ENCODE measurements at regions not wholly inside any gene's neighbourhood (a gene's known extent, or its start where the extent isn't known, plus 50 kb on each side); places are given as distances from the start of the nearest gene placed in this dataset.
"Not testable (repeated sequence)": the region's sequence is repeated elsewhere in the genome, so short reads cannot be mapped to it uniquely, and the experiment has no call there.

DNA sequence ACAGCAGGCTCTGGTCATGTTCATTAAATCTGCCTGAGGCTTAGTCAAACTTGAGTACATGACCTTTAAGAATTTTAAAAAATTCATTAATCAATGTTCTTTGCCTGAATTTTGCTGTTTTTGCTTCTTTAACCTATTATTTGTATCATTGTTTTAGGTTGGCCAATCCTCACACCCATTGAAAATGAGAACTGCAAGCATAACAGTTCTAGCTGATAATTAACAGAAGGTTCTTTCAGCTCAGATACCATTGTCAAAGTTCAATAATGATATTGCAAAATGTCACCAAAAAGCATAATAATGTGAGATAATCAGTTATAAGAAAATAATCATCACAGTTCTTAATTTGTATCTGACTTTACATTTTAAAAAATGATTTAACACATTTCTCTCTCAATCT lies 583.1 kb downstream of the TFAP2A start:
- DNase-seq (ENCODE audit: low read depth): no peak

DNA sequence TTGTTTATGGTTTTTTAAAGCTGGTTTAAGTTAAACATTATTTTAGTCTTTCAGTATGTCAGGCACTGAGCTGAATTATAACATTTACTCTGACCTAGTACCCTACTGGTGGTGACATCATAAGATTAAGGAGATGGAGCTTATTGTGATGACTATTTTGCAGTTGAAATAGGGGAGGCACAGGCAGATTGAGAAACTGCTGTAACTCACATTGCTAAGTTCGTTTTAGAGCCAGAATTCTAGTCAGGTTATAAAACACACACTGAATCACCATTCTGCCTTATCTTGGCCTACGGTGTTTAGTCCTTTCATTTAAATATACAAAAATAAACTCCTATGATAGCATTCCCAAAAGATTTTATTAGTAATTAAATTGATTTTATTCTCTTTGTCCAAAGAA lies 584.1 kb downstream of the TFAP2A start:
- DNase-seq (ENCODE audit: low read depth): no peak

GRCh38 chr6:9825526-9825925 lies 589.3 kb downstream of the TFAP2A start:
- DNase-seq (ENCODE audit: low read depth): peak; percentile 62

DNA sequence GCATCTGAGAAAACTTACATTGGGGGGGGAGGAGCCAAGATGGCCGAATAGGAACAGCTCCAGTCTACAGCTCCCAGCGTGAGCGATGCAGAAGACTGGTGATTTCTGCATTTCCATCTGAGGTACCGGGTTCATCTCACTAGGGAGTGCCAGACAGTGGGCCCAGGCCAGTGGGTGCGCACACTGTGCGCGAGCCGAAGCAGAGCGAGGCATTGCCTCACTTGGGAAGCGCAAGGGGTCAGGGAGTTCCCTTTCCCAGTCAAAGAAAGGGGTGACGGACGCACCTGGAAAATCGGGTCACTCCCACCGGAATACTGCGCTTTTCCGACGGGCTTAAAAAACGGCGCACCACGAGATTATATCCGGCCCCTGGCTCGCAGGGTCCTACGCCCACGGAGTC lies 604.1 kb downstream of the TFAP2A start:
- not testable (repeated sequence) for DNase-seq (ENCODE audit: low read depth)

DNA sequence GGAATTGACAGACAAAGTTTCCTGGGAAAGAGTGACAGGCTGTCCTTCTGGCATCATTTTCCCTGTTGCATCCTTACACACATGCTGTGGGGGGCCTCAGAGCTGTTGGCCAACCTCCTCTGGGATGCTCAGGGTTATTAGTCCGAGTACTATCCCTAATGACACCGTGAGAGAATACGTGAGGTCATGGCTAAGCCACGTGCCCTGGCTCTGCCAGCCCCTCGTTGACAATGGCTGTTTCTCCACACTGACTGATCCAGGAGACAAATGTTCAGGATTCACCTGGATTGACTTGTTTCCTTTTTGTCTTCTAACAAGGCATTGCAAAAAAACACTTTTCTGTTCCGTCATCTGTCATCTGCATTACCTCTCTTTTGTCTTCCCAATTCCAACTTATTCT lies 604.6 kb downstream of the TFAP2A start:
- DNase-seq (ENCODE audit: low read depth): no peak

DNA sequence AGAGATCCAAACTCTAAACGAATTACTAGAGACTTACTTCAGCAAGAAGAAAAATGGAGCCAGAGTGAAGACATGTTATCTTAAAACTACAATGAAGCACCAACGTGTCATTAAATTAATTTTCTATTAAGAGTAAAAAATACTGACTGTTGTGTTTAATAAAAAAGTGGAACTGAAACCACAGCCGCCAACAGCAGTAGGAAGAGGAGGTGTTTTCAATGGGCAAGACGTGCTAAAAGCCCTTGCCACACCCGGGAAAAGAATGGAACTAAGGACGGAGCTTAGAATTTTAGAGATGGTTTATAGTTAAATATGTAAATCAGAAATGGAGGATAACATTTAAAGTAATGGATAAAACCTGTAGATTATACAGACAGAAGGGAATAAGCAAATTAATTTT lies 608.7 kb downstream of the TFAP2A start:
- no peak for DNase-seq (ENCODE audit: low read depth)

DNA sequence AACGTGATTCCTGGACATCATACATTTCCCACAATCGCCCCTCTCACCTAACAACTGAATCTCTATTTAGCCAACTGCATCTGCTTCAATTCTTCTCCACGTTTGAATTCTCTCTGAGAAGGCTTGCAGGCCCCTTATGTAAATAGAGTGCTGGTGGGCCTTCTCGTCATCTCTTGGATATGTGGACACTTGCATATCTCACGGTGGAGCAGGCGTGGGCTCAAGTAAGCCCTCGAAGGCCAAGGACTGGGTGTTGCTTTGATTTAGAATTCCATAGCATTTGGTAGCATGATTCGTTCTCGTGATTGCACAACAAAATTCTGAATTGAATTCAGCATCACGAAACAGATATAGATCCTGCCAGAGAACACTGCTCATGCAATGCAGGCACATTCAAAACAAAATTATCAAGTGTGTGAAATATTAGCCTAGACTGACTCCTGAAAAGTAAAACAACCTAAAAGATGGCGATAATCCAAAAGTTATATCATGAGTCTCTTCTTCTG lies 613.6 kb downstream of the TFAP2A start:
- DNase-seq (ENCODE audit: low read depth): no peak

DNA sequence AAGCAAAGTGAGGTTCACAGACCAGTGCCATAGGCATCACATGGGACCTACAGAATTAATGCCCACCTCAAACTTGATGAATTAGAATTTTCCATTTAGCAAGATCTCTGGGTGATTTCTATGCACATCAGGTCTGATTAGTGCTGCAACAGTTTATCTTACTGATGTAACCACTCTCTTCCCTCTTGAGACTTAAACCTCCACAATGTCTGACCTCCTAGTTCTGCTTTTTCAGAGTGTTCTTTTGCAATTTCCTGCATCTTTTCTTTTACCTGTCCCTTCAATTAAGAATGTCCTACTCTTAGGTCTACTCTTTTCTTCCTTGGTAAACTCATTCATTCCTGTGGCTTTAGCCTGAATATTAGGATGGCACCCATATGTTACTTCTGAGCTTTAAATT lies 615.3 kb downstream of the TFAP2A start:
- no peak for DNase-seq (ENCODE audit: low read depth)

DNA sequence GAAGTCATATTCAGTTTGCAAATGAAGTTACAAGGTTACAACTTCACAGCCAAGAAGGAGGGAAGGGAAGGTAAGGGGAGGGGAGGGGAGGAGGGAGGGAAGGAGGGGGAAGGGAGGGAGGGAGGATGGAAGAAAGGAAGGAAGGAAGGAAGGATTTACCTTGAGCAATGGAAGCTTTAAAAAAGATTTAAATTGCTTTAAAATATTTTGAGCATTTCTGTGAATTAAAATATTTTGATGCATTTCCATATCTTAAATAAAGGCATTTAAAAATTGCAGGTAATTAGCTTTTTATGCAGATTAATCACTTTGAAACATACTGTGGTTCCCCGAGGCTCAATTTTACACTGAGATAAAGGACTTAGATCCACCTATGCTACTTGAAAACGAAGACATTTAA lies 618.0 kb downstream of the TFAP2A start:
- no peak for DNase-seq (ENCODE audit: low read depth)

DNA sequence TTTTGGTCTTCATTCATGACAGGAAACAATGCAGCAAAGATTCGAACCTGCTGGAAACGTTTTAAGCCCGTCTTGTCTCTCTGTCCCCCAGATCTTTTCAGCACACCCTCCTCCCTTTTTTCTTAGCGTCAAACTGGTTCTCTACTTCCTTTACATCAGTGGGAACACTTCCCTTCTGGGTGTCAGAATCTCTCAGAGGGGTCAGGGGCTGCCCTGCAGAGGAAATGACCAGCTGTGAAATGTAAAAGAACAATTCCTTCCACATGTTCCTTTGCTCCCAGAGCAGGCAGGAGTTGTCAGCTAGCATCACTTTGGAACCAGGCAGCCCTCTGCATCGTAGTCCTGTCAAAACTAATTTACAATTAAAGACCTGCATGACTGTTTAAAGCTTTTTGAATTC lies 619.0 kb downstream of the TFAP2A start:
- no peak for DNase-seq (ENCODE audit: low read depth)

DNA sequence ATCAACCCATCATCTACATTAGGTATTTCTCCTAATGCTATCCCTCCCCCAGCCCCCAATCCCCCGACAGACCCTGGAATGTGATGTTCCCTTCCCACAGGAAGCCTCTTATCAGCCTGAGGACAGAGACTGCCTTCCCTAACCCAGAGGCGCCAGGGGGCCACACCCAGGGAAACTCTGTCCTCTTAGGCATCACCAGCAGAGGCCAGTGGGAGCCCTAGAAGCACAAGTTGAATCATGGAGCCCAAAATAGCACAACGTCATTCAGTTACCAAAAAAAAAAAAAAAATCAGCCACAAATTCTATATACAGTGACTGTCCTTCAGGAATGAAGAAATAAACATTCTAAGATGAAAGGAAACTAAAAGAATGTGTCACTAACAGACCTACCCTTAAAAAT lies 625.7 kb downstream of the TFAP2A start:
- DNase-seq (ENCODE audit: low read depth): peak; percentile 79

DNA sequence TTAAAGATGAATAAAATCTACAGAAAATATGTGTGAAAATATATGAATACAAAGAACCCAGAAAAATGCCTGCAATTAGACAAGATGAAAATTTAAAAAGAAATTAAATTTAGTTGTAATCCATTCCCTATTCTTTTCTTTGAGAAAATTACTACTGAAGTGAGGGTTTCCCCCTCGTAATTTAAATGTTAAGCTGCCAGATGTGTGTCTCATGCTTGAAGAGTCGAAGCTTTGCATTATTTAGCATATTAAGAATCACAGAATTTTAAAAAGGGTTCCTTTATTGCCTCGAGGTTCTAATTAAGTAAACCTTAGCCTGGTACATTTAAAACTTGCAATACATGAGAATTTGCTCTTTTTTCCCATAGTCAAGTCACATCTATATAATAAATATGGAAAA lies 630.1 kb downstream of the TFAP2A start:
- DNase-seq (ENCODE audit: low read depth): no peak

- DNase-seq (ENCODE audit: low read depth): peak; percentile 58
These were observed 631.3 kb downstream of the TFAP2A start for GRCh38 chr6:9783567-9783966.

GRCh38 chr6:9766240-9766915 lies 648.5 kb downstream of the TFAP2A start:
- DNase-seq (ENCODE audit: low read depth): peak; percentile 89

DNA sequence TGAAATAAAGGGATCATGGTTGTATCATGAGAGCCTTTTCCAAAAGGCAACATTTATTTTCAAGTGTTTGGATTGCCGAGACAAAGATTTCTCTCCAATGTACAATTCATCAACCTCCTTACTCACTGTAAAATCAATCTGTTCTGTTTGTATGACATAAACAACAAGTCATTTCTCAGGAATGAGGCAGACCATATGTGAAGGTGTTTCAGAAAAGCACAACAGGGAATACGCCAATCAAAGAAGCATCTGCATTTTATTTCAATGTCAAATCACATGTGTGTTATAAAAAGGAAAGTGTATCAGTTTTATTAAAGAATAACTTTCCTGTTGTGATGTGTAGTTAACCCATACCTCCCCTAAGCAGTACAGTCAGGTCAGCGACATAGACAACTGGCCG lies 653.7 kb downstream of the TFAP2A start:
- DNase-seq (ENCODE audit: low read depth): no peak

DNA sequence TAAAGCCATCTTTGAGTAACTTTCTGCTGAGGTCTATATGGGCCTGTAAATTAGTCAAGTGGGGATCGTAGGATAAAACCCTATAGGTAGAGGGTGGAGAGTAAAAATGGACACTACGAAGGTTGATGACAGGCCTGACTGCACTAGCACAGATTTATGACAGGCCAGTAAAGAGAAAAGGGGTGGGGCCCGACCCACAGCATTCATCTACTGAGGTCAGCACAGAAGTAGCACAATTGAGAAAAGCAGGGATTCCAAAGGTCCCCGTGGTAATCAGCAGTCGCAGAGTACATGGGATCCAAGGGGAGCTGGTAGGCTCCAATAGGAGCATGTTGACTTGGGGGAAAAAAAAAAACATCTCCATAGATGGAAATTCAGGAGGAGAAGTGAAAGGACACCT lies 660.4 kb downstream of the TFAP2A start:
- no peak for DNase-seq (ENCODE audit: low read depth)

GRCh38 chr6:9745966-9746365 lies 668.9 kb downstream of the TFAP2A start:
- DNase-seq (ENCODE audit: low read depth): peak; percentile 23

DNA sequence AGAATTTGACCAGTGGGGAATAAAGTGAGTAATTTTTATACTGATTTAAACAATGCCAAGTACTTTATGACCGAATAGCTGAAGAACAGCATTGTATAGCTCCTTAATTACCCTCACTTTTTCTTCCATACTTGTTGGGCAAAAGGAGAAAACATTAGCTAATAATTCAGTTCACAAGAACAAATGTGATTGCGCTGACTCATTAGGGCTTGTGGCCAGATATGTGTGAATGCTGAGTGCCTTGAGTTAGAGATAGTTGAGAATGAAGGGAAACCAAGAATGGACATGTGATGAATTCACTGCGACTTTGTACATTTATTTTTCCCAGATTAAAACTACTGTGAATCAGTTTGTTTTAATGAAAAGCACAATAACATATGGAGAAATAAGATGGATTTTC lies 669.4 kb downstream of the TFAP2A start:
- peak; percentile 42 for DNase-seq (ENCODE audit: low read depth)

- no peak for DNase-seq (ENCODE audit: low read depth)
These were observed 670.8 kb downstream of the TFAP2A start for GRCh38 chr6:9744119-9744518.

DNA sequence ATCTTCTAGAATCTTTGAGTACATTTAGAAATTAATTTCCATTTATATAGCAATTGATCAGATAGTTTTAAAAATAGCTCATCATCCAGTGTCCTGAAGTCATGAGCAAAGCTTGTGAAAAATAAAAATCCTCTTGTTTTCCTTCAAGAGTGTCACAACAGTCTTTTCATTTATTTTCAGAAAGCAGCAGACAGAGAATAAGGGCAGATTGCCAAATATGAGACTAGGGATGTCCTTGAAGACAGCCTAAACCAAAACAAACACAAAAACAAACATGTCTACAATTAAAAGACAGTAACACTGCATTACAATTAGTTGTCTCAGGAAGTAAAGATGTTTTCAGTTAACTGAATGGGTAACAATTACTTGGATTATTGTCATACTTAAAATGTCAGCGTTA lies 682.8 kb downstream of the TFAP2A start:
- no peak for DNase-seq (ENCODE audit: low read depth)

DNA sequence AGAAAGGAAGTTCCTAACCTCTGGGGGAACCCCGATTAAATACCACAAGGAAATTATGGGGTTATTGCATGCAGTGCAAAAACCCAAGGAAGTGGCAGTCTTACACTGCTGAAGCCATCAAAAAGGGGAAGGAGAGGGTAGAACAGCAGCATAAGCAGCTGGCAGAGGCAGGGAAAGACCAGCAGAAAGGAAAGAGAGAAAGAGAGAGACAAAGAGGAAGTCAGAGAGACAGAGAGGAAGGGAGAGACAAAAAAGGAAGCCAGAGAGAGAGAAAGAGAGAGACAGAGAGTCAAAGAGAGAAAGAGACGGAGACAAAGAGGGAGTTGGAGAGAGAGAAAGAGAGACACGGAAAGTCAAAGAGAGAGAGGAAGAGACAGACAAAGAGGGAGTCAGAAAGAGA lies 689.1 kb downstream of the TFAP2A start:
- not testable (repeated sequence) for DNase-seq (ENCODE audit: low read depth)

DNA sequence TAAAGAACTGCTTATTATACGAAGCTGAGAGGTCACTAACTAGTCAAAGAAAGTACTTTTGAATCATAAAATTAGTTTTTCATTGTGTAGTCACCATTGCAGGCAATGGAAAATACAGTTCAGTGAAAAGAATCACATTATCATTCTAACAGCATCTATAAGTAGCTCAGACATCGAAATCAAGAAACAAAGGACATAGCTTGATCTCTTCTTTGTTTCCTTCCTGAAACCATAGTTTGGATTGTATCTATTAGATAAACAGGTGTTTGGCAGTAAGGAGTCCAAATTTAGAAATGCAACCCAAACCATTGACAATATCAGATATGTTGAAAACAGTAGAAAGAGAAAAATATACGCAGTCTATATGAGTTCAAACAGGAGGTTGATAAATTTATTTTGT lies 697.3 kb downstream of the TFAP2A start:
- DNase-seq (ENCODE audit: low read depth): no peak

GRCh38 chr6:9711365-9711764 lies 703.5 kb downstream of the TFAP2A start:
- no peak for DNase-seq (ENCODE audit: low read depth)

DNA sequence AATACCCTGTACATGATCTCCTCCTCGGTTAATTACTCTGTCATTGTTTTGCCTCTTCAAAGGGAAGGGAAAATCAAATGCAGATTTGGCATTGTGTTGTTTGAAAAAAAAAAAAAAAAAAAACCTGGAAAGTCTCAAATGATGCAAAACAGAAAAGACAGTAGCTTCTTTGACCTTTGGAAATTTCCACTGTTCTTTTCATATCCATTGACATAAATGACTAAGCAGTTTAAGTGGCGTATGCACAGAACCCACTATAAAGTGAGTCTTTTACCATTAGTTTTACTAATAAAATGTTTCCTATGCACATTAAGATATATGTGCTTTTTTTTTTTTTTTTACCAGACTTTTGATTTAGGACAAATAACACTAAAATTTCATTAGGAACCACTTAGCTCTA lies 704.3 kb downstream of the TFAP2A start:
- no peak for DNase-seq (ENCODE audit: low read depth)

Measured in Daoy (cell line).